IMR-90 (cell line): ENCODE measurements at regions not wholly inside any gene's neighbourhood (a gene's known extent, or its start where the extent isn't known, plus 50 kb on each side); places are given as distances from the start of the nearest gene placed in this dataset.

Source experiments
- ATAC-seq: fragments of 200-7000 bp; cut with Tn5 transposase; 2 replicates; pipeline ENCODE4 v1.9.1; 2020; ENCODE audit warnings: low read depth, mild to moderate bottlenecking, moderate library complexity
- BruUV-seq: library from RNA; stranded (reverse); fragments of 400-500 nt; replicated peaks from 2 replicates; lab custom pipeline; 2021; lab: Mats Ljungman, UMichigan
- CTCF ChIA-PET: fragments of 300-600 bp; formaldehyde crosslinking; extraction: SDS; loops from one replicate; lab custom pipeline; 2021; ENCODE audit warnings: antibody characterized with exemption; lab: Yijun Ruan, JAX
- POLR2A ChIA-PET: fragments of 300-600 bp; sonication (Branson Sonifier 250); formaldehyde crosslinking; loops from one replicate; lab custom pipeline; 2022; ENCODE audit warnings: antibody characterized with exemption; ENCODE audit not compliant: unreplicated experiment; lab: Charles Lee
- DNase-seq: peaks from one replicate; pipeline ENCODE4 v3.0.0; 2013
- H2AFZ ChIP-seq: replicated peaks from 2 replicates; pipeline ENCODE3; 2013; ENCODE audit warnings: low read length, mild to moderate bottlenecking; ENCODE audit not compliant: poor library complexity
- H2AK5ac ChIP-seq: 2 replicates; pipeline ENCODE4 v1.6.1; 2013; ENCODE audit warnings: low read depth, low read length, inconsistent platforms
- H2AK9ac ChIP-seq: replicated peaks from 2 replicates; pipeline ENCODE3; 2013; ENCODE audit warnings: mild to moderate bottlenecking, low read depth, low read length, moderate library complexity; ENCODE audit not compliant: poor library complexity
- H2BK120ac ChIP-seq: 2 replicates; pipeline ENCODE4 v1.6.1; 2013; ENCODE audit warnings: low read depth, low read length, inconsistent platforms
- H2BK15ac ChIP-seq: 3 replicates; pipeline ENCODE4 v1.6.1; 2013; ENCODE audit warnings: low read depth, low read length, inconsistent platforms
- H2BK20ac ChIP-seq: 2 replicates; pipeline ENCODE4 v1.6.1; 2013; ENCODE audit warnings: low read depth, mild to moderate bottlenecking, inconsistent platforms, low read length, moderate library complexity
- H2BK5ac ChIP-seq: 2 replicates; pipeline ENCODE4 v1.6.1; 2013; ENCODE audit warnings: mild to moderate bottlenecking, low read depth, low read length, inconsistent platforms; ENCODE audit not compliant: poor library complexity, severe bottlenecking
- H3K14ac ChIP-seq: replicated peaks from 2 replicates; pipeline ENCODE4 v1.6.1; 2013; ENCODE audit warnings: low read depth, low read length, inconsistent platforms
- H3K18ac ChIP-seq: 2 replicates; pipeline ENCODE4 v1.6.1; 2013; ENCODE audit warnings: low read depth, low read length, control low read depth
- H3K23ac ChIP-seq: 2 replicates; pipeline ENCODE4 v1.6.1; 2013; ENCODE audit warnings: low read depth, low read length, inconsistent platforms
- H3K27ac ChIP-seq: 2 replicates; pipeline ENCODE4 v1.5.1; 2013; ENCODE audit warnings: mild to moderate bottlenecking, control low read depth, low read length; ENCODE audit not compliant: insufficient read depth
- H3K27me3 ChIP-seq: 2 replicates; pipeline ENCODE4 v1.6.1; 2013; ENCODE audit warnings: low read length; ENCODE audit not compliant: control insufficient read depth, insufficient read depth
- H3K36me3 ChIP-seq: 2 replicates; pipeline ENCODE4 v1.6.1; 2013; ENCODE audit warnings: low read length, mixed read lengths; ENCODE audit not compliant: control insufficient read depth, insufficient read depth
- H3K4ac ChIP-seq: 2 replicates; pipeline ENCODE4 v1.6.1; 2013; ENCODE audit warnings: low read depth, low read length, inconsistent platforms
- H3K4me1 ChIP-seq: 2 replicates; pipeline ENCODE4 v1.6.1; 2013; ENCODE audit warnings: low read length, mixed read lengths; ENCODE audit not compliant: control insufficient read depth, insufficient read depth
- H3K4me2 ChIP-seq: 2 replicates; pipeline ENCODE4 v1.6.1; 2013; ENCODE audit warnings: low read depth, mild to moderate bottlenecking, control low read depth, low read length, moderate library complexity
- H3K4me3 ChIP-seq: 2 replicates; pipeline ENCODE4 v1.5.1; 2013; ENCODE audit warnings: low read depth, mild to moderate bottlenecking, control low read depth, low read length, moderate library complexity; ENCODE audit not compliant: insufficient read depth
- H3K56ac ChIP-seq: 2 replicates; pipeline ENCODE4 v1.6.1; 2013; ENCODE audit warnings: low read length, inconsistent platforms; ENCODE audit not compliant: insufficient read depth; ENCODE audit errors: extremely low read depth
- H3K79me1 ChIP-seq, 2 experiments: 2 replicates each; pipeline ENCODE4 v1.6.1; 2013; ENCODE audit warnings: low read length in 2 of 2, inconsistent platforms in 1 of 2, low read depth in 1 of 2
- H3K9ac ChIP-seq: 2 replicates; pipeline ENCODE4 v1.6.1; 2013; ENCODE audit warnings: low read depth, low read length, control low read depth
- H3K9me1 ChIP-seq: 2 replicates; pipeline ENCODE4 v1.6.1; 2013; ENCODE audit warnings: low read length, inconsistent platforms; ENCODE audit not compliant: insufficient read depth
- H3K9me3 ChIP-seq: 2 replicates; pipeline ENCODE4 v1.6.1; 2013; ENCODE audit warnings: low read length; ENCODE audit not compliant: control insufficient read depth, insufficient read depth
- H4K20me1 ChIP-seq: 2 replicates; pipeline ENCODE4 v1.6.1; 2013; ENCODE audit warnings: low read length, inconsistent platforms; ENCODE audit not compliant: insufficient read depth
- H4K5ac ChIP-seq: 2 replicates; pipeline ENCODE4 v1.6.1; 2013; ENCODE audit warnings: mild to moderate bottlenecking, low read depth, low read length, control low read depth
- H4K8ac ChIP-seq, 2 experiments: 2 replicates each; pipeline ENCODE4 v1.6.1; 2013; ENCODE audit warnings: low read depth in 2 of 2, low read length in 2 of 2, control low read depth in 1 of 2, inconsistent platforms in 1 of 2
- H4K91ac ChIP-seq: 2 replicates; pipeline ENCODE4 v1.6.1; 2013; ENCODE audit warnings: low read depth, low read length, inconsistent platforms; ENCODE audit not compliant: insufficient read depth
- CEBPB ChIP-seq: IDR thresholded peaks from 2 replicates; pipeline ENCODE4 v1.6.1; 2012; ENCODE audit warnings: low read depth, low read length, improper control_type of control experiment
- CHD1 ChIP-seq: IDR thresholded peaks from 2 replicates; pipeline ENCODE4 v1.6.1; 2012; ENCODE audit warnings: low read depth, low read length, improper control_type of control experiment
- MAZ ChIP-seq: IDR thresholded peaks from 2 replicates; pipeline ENCODE4 v1.6.1; 2012; ENCODE audit warnings: low read depth, mild to moderate bottlenecking, low read length, improper control_type of control experiment, moderate library complexity, borderline replicate concordance
- MXI1 ChIP-seq: IDR thresholded peaks from 2 replicates; pipeline ENCODE4 v1.6.1; 2012; ENCODE audit warnings: low read depth, mild to moderate bottlenecking, low read length, moderate library complexity, borderline replicate concordance
- POLR2A ChIP-seq: IDR thresholded peaks from 2 replicates; pipeline ENCODE4 v1.6.1; 2012; ENCODE audit warnings: mild to moderate bottlenecking, low read depth, low read length
- RCOR1 ChIP-seq: IDR thresholded peaks from 2 replicates; pipeline ENCODE4 v1.6.1; 2012; ENCODE audit warnings: mild to moderate bottlenecking, low read length, improper control_type of control experiment; ENCODE audit not compliant: insufficient replicate concordance
- RFX5 ChIP-seq: IDR thresholded peaks from 2 replicates; pipeline ENCODE4 v1.8.0; 2012; ENCODE audit warnings: low read depth, mild to moderate bottlenecking, low read length, moderate library complexity
- SMC3 ChIP-seq: fragments of 150-350 bp; IDR thresholded peaks from 2 replicates; pipeline ENCODE4 v1.6.1; 2016; ENCODE audit warnings: low read depth, mild to moderate bottlenecking, antibody characterized with exemption, low read length, moderate library complexity
- WGBS, 2 experiments: methylation state at CpG; one replicate each; pipeline versions ENCODE4 v1.1.5 to v1.1.7; 2013; ENCODE audit warnings: missing lambda C conversion rate in 2 of 2; ENCODE audit not compliant: insufficient read length in 1 of 2; ENCODE audit errors: extremely low coverage in 2 of 2; 5-methylcytosine and 5-hydroxymethylcytosine counted together
- dilution Hi-C: fragments of 300-500 bp; cut with HindIII; formaldehyde crosslinking; loops from one replicate; pipeline ENCODE4 v1.14.3; 2018; ENCODE audit warnings: low sequenced_read_pairs; ENCODE audit not compliant: unreplicated experiment
- in situ Hi-C: fragments of 300-500 bp; cut with MboI; formaldehyde crosslinking; loops from 3 replicates; pipeline ENCODE4 v1.14.3; 2019; ENCODE audit warnings: low sequenced_read_pairs, inconsistent platforms, mixed read lengths
- intact Hi-C: fragments of 100-400 bp; cut with micrococcal nuclease; formaldehyde crosslinking; loops from 2 replicates; pipeline ENCODE4 v1.10.0; 2022
- TF ChIP-seq, protein P1 (sequence below): conservative IDR thresholded peaks from 2 replicates; pipeline ENCODE4 v1.5.1; 2012; ENCODE audit warnings: mild to moderate bottlenecking, low read depth, low read length, improper control_type of control experiment
- TF ChIP-seq, protein P2 (sequence below): fragments of 150-350 bp; IDR thresholded peaks from 2 replicates; pipeline ENCODE4 v1.6.1; 2016; ENCODE audit warnings: low read depth, mild to moderate bottlenecking, low read length, moderate library complexity, borderline replicate concordance

DNA sequence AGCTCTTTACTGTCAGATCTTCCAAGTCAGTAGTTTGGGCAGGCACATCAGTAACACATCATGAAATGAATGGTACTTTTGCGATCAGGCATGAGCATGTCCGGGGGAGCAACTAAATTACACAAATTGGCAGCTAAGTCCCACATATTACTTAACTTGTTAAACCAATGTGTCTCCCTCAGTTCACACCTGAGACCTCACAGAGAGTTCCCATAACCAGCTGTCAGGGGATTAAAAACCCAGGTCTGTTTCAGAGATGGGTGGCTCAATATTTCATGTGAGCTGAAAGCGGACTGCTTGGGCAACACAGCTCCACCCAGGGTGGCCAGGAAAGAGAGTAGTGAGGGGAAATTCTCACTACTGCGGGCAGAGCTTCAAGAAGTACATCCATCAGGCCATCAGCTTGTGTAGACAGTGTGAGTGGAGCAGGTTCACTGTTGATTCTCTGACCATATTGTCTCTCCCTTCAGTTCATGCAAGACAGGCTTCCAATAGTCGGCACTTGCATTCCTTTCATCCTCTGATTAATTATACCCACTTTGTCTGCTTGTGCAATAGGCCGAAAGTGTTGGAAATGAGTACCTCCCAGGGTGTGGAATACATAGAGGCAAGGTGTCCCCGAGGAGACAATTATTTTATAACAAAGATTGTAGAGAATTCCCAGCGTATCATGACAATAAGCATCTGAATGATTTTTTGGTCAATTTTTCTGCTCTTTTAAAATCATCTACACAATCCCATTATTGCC lies 139.9 kb downstream of the PTGER3 start:
- no peak overlapping the region for H4K91ac ChIP-seq
- no peak overlapping the region for H4K8ac ChIP-seq
- no peak for DNase-seq
- no peaks in the 10 kb centered on the region for H3K4me1 ChIP-seq
- BruUV-seq, result no TSS peak
- intact Hi-C loops (no loop called here), dilution Hi-C loops (no loop called here), in situ Hi-C loops (no loop called here)
- no peak for TF ChIP-seq RCOR1
- TF ChIP-seq POLR2A, result no peak
- TF ChIP-seq SMC3, result no peak
- TF ChIP-seq MXI1, result no peak
- no peak for TF ChIP-seq RFX5
- TF ChIP-seq, protein P1, sequence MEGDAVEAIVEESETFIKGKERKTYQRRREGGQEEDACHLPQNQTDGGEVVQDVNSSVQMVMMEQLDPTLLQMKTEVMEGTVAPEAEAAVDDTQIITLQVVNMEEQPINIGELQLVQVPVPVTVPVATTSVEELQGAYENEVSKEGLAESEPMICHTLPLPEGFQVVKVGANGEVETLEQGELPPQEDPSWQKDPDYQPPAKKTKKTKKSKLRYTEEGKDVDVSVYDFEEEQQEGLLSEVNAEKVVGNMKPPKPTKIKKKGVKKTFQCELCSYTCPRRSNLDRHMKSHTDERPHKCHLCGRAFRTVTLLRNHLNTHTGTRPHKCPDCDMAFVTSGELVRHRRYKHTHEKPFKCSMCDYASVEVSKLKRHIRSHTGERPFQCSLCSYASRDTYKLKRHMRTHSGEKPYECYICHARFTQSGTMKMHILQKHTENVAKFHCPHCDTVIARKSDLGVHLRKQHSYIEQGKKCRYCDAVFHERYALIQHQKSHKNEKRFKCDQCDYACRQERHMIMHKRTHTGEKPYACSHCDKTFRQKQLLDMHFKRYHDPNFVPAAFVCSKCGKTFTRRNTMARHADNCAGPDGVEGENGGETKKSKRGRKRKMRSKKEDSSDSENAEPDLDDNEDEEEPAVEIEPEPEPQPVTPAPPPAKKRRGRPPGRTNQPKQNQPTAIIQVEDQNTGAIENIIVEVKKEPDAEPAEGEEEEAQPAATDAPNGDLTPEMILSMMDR, result no peak
- TF ChIP-seq, protein P2, sequence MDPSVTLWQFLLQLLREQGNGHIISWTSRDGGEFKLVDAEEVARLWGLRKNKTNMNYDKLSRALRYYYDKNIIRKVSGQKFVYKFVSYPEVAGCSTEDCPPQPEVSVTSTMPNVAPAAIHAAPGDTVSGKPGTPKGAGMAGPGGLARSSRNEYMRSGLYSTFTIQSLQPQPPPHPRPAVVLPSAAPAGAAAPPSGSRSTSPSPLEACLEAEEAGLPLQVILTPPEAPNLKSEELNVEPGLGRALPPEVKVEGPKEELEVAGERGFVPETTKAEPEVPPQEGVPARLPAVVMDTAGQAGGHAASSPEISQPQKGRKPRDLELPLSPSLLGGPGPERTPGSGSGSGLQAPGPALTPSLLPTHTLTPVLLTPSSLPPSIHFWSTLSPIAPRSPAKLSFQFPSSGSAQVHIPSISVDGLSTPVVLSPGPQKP, result no peak
- TF ChIP-seq CHD1, result no peak
- TF ChIP-seq MAZ, result no peak
- TF ChIP-seq CEBPB, result no peak
- H3K79me1 ChIP-seq, result no peaks in the 10 kb centered on the region
- no peak overlapping the region for H2BK15ac ChIP-seq
- no peaks in the 10 kb centered on the region for H4K20me1 ChIP-seq
- H2BK120ac ChIP-seq, result no peak overlapping the region
- ChIA-PET CTCF (no interaction called here), POLR2A (no interaction called here)
- ATAC-seq, result no peak
- H3K9me3 ChIP-seq, result no peaks in the 10 kb centered on the region; the same call in 1 of the 2 replicates
- no peak overlapping the region for H3K4ac ChIP-seq
- no peaks in the 10 kb centered on the region for H3K9me1 ChIP-seq
- no peak overlapping the region for H3K4me2 ChIP-seq
- no CpG with 5 or more reads among the region's 8 CpGs for WGBS, 2 experiments
- H3K27ac ChIP-seq, result no peak overlapping the region
- H2AK9ac ChIP-seq, result no peak overlapping the region
- H3K14ac ChIP-seq, result no peak overlapping the region
- no peaks in the 10 kb centered on the region for H3K27me3 ChIP-seq
- H3K18ac ChIP-seq, result no peak overlapping the region
- no peak overlapping the region for H3K23ac ChIP-seq
- H2AFZ ChIP-seq, result no peak overlapping the region
- H3K4me3 ChIP-seq, result no peak overlapping the region
- H3K36me3 ChIP-seq, result no peaks in the 10 kb centered on the region
- no peak overlapping the region for H4K5ac ChIP-seq
- no peak overlapping the region for H2BK5ac ChIP-seq
- no peak overlapping the region for H2BK20ac ChIP-seq
- no peak overlapping the region for H2AK5ac ChIP-seq
- H3K9ac ChIP-seq, result no peak overlapping the region
- H3K56ac ChIP-seq, result no peak overlapping the region
